GM12874 (cell line): ENCODE measurements at regions not wholly inside any gene's neighbourhood (a gene's known extent, or its start where the extent isn't known, plus 50 kb on each side); places are given as distances from the start of the nearest gene placed in this dataset.

Source experiments
- TF ChIP-seq, protein P1 (sequence below): IDR thresholded peaks from 2 replicates; pipeline ENCODE4 v1.5.1; 2011; ENCODE audit warnings: low read depth, mild to moderate bottlenecking, control low read depth, low read length, moderate library complexity; ENCODE audit not compliant: insufficient read depth

- TF ChIP-seq, protein P1, sequence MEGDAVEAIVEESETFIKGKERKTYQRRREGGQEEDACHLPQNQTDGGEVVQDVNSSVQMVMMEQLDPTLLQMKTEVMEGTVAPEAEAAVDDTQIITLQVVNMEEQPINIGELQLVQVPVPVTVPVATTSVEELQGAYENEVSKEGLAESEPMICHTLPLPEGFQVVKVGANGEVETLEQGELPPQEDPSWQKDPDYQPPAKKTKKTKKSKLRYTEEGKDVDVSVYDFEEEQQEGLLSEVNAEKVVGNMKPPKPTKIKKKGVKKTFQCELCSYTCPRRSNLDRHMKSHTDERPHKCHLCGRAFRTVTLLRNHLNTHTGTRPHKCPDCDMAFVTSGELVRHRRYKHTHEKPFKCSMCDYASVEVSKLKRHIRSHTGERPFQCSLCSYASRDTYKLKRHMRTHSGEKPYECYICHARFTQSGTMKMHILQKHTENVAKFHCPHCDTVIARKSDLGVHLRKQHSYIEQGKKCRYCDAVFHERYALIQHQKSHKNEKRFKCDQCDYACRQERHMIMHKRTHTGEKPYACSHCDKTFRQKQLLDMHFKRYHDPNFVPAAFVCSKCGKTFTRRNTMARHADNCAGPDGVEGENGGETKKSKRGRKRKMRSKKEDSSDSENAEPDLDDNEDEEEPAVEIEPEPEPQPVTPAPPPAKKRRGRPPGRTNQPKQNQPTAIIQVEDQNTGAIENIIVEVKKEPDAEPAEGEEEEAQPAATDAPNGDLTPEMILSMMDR, result no peak
Measured at GRCh38 chr7:52309631-52310030, 725.8 kb upstream of the POM121L12 start.

GRCh38 chr7:52302765-52303520, 732.5 kb upstream of the POM121L12 start:
- TF ChIP-seq, protein P1, result no peak

DNA sequence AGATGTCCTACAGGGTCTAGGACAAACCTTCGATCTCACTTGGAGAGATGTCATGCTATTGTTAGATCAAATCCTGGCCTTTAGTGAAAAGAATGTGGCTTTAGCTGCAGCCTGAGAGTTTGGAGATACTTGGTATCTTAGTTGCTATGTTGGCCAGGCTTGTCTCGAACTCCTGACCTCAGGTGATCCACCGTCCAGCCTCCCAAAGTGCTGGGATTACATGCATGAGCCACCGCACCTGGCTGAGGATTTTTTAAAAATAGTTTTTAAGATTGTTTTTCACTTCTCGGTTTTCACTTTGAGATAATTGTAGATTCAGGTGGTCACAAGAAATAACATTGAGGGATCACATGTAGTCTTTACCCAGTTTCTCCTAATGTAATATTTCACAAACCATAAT, 738.3 kb upstream of the POM121L12 start:
- TF ChIP-seq, protein P1, result no peak

GRCh38 chr7:52294942-52295341, 740.5 kb upstream of the POM121L12 start:
- TF ChIP-seq, protein P1, result no peak

DNA sequence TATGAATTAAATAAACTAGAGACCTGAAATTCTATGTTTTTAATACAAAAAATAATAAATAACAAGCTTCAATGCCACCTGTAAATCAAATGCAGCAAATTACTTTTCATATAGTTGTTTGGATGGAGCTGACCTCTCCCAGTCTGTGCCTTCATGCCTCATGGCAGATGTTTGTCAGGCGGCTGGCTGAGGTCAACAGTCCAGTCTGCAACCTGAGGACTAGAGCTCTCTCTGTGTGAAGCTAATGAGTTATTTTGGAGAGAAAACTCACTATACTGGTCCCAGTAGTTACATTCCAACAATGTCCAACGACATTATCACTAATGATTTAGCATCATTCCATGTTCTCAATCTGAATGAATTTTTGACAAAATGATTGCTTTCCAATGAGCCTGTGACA, 746.2 kb upstream of the POM121L12 start:
- TF ChIP-seq, protein P1, result no peak

DNA sequence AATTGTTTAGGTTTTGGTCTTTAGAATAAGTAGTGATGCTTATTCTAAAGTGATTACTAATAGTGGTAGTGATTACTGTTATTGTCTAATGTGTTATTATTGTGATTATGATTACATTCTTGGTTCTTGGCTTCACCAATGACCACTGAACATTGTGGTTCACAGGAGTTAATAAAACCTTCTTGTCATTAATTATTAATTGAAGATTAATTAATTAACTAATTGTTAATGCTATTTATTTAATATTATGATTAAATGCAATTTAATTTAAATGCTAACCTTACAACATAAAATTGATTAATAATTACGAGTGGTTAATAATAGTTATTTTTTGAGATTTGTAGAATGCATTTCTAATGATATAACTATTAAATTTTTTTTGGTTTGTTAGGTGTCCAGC, 747.7 kb upstream of the POM121L12 start:
- TF ChIP-seq, protein P1, result no peak

DNA sequence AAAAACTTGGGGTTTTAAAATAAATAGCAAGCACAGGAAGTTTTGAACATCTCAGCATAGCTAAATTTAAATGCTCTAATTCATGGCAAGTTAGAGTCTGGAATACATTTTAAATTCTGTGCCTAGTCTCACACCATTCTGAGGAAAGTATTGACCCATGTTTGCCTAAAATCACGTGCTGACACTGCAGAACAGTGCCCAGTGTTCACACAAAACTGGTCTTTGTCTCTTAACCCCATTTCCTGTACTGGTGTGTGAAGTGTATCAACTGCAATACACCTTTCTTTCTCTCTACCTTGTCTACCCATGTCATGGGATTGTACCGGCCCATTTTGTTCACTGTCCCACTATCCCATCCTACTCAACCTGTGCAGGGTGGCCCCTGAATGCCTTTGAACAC, 749.7 kb upstream of the POM121L12 start:
- TF ChIP-seq, protein P1, result no peak
